Pancreas (tissue), 10 donors: ENCODE measurements at regions not wholly inside any gene's neighbourhood (a gene's known extent, or its start where the extent isn't known, plus 50 kb on each side); places are given as distances from the start of the nearest gene placed in this dataset.
"Not testable (repeated sequence)": the region's sequence is repeated elsewhere in the genome, so short reads cannot be mapped to it uniquely, and the experiment has no call there.

Experiments used
- ATAC-seq, 4 donors: fragments of 200-7000 bp; cut with Tn5 transposase; one replicate each; pipeline versions ENCODE4 v1.8.0 to v1.9.1; 2020; ENCODE audit warnings: mild to moderate bottlenecking in 4 of 4, moderate library complexity in 4 of 4
- DNase-seq, 6 donors: peaks; one replicate each; pipeline ENCODE4 v3.0.0-alpha.2; 2020
- FAIRE-seq: peaks from 2 replicates; lab custom pipeline; 2012; peaks lifted over from hg19 to GRCh38; lab: Jason Lieb, UNC
- H3K27ac ChIP-seq, 4 donors: fragments of 200-600 bp; sonication (generic); 1 replicate in 3 of 4; 2 replicates in 1 of 4; pipeline versions ENCODE4 v1.5.0 to v1.8.0; 2020
- H3K27me3 ChIP-seq, 4 donors: fragments of 200-600 bp; one replicate each; pipeline ENCODE4 v1.8.0; 2021
- H3K36me3 ChIP-seq, 3 donors: fragments of 200-600 bp; sonication (generic) in 1 of 3; one replicate each; pipeline versions ENCODE4 v1.5.0 to v1.8.0; 2020 to 2021
- H3K4me1 ChIP-seq, 3 donors: fragments of 200-600 bp; one replicate each; pipeline ENCODE4 v1.8.0; 2021
- H3K4me3 ChIP-seq, 4 donors: fragments of 200-600 bp; sonication (generic) in 2 of 4; one replicate each; pipeline versions ENCODE4 v1.5.0 to v1.8.0; 2020 to 2021
- H3K9me3 ChIP-seq, 4 donors: fragments of 200-600 bp; one replicate each; pipeline ENCODE4 v1.8.0; 2021
- WGBS, 2 donors: extraction: QIAGEN DNeasy Blood & Tissue Kit; methylation state at CpG; one replicate each; pipeline ENCODE4 v1.1.7; 2013; 5-methylcytosine and 5-hydroxymethylcytosine counted together
- intact Hi-C, 3 donors: fragments of 100-400 bp; cut with DNase I; formaldehyde crosslinking; loops; one replicate each; pipeline versions ENCODE4 v1.11.1 to v1.14.2; 2022
- TF ChIP-seq, protein P1 (sequence below), 4 donors: fragments of 200-600 bp; sonication (generic) in 3 of 4; IDR thresholded peaks; one replicate each; pipeline versions ENCODE4 v1.5.0 to v1.8.0; 2021; ENCODE audit warnings: antibody characterized with exemption in 4 of 4
- donor health status: healthy with polysubstance abuse.
- donor health status: DM: no; HTN: no; CAD: no; lungs with moderate emphysema.
- donor health status: DM: no; HTN: no; CAD: no.
- donor health status: control.
- donor health status: control.
- donor health status: Bipolar disorder and iron deficiency.
- donor health status: DM: yes; HTN: yes; CAD: no.
- donor health status: DM: no; HTN: no; CAD: no.
- donor health status: DM: no; HTN: no; CAD: no.
- donor health status: DM: yes; HTN: yes; CAD: no.

DNA sequence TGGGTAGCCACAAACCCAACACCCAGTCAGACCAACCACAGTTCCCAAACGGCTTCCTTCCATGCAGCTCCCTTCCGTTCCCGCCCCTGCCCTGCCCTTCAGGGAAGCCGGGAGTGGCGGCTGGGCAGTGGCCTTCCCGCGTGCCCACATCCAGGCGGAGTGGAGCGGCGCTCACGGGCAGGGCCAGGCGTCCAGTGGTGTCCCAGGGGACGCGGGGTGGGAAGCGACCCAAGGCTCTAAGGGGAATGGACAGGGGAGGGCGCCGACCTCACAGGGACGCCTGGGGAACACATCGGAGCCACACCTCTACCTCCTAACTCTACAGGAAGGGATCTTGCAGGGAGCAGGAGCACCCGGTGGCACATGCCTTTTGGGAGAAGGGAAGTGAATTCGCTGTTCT is 225.9 kb upstream of the MGAT5 start:
- peak in 3 of 4 donors; percentile 46 to 71 (median 57) for ATAC-seq
- peak overlapping the region in 1 of 4 donors; percentile 30 for H3K4me3 ChIP-seq
- DNase-seq: peak in 3 of 6 donors; percentile 32 to 68 (median 57)
- intact Hi-C loops: no loop called here
- H3K27me3 ChIP-seq: no peaks in the 10 kb centered on the region
- no peaks in the 10 kb centered on the region for H3K9me3 ChIP-seq
- FAIRE-seq: no peak
- TF ChIP-seq, protein P1, sequence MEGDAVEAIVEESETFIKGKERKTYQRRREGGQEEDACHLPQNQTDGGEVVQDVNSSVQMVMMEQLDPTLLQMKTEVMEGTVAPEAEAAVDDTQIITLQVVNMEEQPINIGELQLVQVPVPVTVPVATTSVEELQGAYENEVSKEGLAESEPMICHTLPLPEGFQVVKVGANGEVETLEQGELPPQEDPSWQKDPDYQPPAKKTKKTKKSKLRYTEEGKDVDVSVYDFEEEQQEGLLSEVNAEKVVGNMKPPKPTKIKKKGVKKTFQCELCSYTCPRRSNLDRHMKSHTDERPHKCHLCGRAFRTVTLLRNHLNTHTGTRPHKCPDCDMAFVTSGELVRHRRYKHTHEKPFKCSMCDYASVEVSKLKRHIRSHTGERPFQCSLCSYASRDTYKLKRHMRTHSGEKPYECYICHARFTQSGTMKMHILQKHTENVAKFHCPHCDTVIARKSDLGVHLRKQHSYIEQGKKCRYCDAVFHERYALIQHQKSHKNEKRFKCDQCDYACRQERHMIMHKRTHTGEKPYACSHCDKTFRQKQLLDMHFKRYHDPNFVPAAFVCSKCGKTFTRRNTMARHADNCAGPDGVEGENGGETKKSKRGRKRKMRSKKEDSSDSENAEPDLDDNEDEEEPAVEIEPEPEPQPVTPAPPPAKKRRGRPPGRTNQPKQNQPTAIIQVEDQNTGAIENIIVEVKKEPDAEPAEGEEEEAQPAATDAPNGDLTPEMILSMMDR (IDR thresholded peaks at IDR 0.05): no peak
- no peaks in the 10 kb centered on the region for H3K36me3 ChIP-seq
- H3K4me1 ChIP-seq: no peaks in the 10 kb centered on the region
- no peak overlapping the region for H3K27ac ChIP-seq
- WGBS, 2 donors: 5 to 12% methylated on average over 21 of the region's 21 CpGs

DNA sequence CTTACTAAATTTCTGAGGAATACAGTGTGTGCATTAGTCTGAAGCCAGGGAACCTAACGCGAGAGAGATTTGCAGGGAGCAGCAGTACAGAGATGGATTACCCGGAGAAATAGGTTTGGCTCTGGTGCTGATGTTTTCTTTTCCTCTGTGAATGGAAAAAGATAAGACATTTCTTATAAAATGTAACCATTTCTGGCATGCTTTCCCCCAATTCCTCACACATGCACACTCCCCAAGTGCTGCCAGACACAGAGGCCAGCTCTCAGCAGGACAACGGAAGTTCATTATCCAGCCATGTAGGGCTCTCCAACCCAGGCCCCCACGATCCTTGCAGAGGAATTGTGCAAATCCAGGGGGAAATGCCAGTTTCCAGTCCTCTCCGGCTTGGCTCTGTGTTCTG is 224.5 kb upstream of the MGAT5 start:
- intact Hi-C loops: no loop called here

DNA sequence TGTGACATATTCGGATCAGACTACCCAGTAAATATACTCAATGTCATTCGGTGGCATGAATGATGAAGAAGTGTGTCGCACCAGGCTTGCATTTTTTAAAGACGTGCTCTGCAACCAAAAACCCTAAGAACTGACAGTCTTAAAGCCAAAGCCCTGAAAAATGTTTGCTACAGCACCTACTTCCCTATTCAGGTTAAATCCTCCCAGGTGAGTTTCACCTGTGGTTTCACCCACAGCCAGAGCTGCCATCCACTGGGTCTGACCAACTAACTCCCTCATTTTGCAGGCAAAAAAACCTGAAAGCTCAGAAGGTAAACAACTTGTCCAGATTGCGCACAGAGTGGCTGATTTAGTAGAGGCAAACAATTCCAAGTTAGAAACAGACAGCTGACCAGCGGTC is 222.3 kb upstream of the MGAT5 start:
- no peaks in the 10 kb centered on the region for H3K4me1 ChIP-seq

More for the DNA sequence above, 224.5 kb upstream of the MGAT5 start:
- DNase-seq (no peak), ATAC-seq (no peak), FAIRE-seq (no peak)
- H3K4me3 ChIP-seq: no peak overlapping the region
- no peaks in the 10 kb centered on the region for H3K9me3 ChIP-seq
- TF ChIP-seq, protein P1 (IDR thresholded peaks at IDR 0.05): no peak
- H3K4me1 ChIP-seq: no peaks in the 10 kb centered on the region
- 79 to 81% methylated on average over 6 of the region's 6 CpGs for WGBS, 2 donors
- no peak overlapping the region for H3K27ac ChIP-seq
- no peaks in the 10 kb centered on the region for H3K27me3 ChIP-seq
- H3K36me3 ChIP-seq: no peaks in the 10 kb centered on the region

DNA sequence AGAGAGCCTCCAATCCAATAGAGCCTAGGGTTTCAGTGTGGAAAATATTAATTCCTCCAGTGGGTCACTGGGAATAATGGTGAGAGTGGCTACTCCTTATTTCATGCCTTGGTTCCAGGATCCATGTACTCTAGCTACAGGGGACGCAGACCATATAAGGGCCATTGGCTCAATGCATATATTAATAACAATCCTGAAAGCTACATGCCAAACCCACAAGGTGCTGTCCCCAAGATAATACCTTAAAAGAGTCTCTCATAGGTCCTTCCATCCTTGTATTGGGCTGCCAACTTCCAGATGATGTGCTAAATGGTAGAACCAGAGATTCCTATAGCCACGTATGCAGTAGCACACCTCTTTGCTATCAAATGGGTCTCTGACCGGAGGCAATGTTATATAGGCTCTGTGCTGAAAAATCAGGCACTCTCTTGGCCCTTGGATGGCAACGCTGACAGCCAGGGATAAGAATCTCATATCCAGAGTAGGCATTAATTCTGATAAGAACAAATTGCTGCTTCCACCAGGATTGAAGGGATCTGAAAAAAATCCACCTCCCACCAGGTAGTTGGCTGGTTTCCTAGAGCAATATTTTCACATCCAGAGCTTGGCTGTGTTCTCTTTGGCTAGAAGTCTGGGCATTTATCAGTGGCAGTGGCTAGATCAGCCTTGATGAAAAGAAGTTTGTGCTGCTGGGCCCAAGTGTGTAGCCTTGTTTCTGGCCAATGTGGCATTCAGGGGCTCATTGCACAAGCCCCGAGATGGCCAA is 218.1 kb upstream of the MGAT5 start:
- WGBS, 2 donors: 59 to 64% methylated on average over 5 of the region's 5 CpGs
- H3K27ac ChIP-seq: no peak overlapping the region
- ATAC-seq: peak in 1 of 4 donors; percentile 39
- no peak for DNase-seq
- no peaks in the 10 kb centered on the region for H3K36me3 ChIP-seq
- H3K9me3 ChIP-seq: no peaks in the 10 kb centered on the region
- no peak for FAIRE-seq
- H3K27me3 ChIP-seq: no peaks in the 10 kb centered on the region
- intact Hi-C loops: no loop called here
- H3K4me1 ChIP-seq: no peaks in the 10 kb centered on the region
- H3K4me3 ChIP-seq: no peak overlapping the region
- TF ChIP-seq, protein P1 (IDR thresholded peaks at IDR 0.05): no peak

More for the DNA sequence above, 222.3 kb upstream of the MGAT5 start:
- H3K27me3 ChIP-seq: no peaks in the 10 kb centered on the region
- DNase-seq: no peak
- no peak for FAIRE-seq
- no peaks in the 10 kb centered on the region for H3K36me3 ChIP-seq
- H3K27ac ChIP-seq: no peak overlapping the region
- TF ChIP-seq, protein P1 (IDR thresholded peaks at IDR 0.05): no peak
- no peak overlapping the region for H3K4me3 ChIP-seq
- ATAC-seq: no peak
- no peaks in the 10 kb centered on the region for H3K9me3 ChIP-seq
- intact Hi-C loops: no loop called here
- WGBS, 2 donors: 47 to 48% methylated on average over 6 of the region's 6 CpGs

DNA sequence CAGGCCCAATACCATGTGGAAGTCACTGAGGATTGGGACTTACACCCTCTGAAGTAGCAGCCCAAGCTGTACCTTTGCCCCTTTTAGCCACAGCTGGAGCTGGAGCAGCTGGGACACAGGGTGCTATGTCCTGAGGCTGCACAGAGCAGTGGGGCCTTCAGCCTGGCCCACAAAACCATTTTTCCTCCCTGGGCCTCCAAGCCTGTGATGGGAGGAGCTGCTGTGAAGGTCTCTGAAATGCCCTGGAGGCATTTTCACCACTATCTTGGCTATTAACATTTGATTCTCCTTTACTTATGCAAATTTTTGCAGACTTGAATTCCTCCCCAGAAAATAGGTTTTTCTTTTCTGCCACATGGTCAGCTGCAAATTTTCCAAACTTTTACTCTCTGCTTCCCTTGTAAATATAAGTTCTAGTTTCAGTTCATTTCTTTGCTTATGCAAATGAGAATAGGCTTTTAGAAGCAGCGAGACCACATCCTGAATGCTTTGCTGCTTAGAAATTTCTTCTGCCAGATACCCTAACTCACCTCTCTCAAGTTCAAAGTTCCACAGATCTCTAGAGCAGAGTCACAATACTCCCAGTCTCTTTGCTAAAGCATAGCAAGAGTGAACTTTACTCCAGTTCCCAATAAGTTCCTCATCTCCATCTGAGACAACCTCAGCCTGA is 213.8 kb upstream of the MGAT5 start:
- Histone ChIP-seq H3K27ac (no peak overlapping the region), H3K4me1 (no peaks in the 10 kb centered on the region), H3K36me3 (no peaks in the 10 kb centered on the region), H3K9me3 (no peaks in the 10 kb centered on the region), H3K4me3 (no peak overlapping the region), H3K27me3 (no peaks in the 10 kb centered on the region)
- intact Hi-C loops: no loop called here
- TF ChIP-seq, protein P1 (IDR thresholded peaks at IDR 0.05): no peak
- no peak for ATAC-seq
- 76 to 81% methylated on average over 1 of the region's 1 CpG for WGBS, 2 donors
- DNase-seq: no peak
- FAIRE-seq: no peak

DNA sequence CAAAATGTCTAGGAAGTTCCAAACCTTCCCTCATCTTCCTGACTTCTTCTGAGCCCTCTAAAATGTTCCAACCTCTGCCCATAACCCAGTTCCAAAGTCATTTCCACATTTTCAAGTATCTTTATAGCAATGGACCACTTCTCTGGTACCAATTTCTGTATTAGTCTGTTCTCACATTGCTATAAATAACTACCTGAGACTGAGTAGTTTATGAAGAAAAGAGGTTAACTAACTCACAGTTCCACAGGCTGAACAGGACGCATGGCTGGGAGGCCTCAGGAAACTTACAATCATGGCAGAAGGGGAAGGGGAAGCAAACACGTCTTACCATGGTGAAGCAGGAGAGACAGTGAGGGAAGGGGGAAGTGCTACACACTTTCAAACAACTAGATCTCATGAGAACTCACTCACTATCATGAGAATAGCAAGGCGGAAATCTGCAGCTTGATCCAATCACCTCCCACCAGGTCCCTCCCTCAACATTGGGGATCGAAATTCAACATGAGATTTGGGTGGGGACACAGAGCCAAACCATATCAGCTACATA is 213.2 kb upstream of the MGAT5 start:
- H3K4me3 ChIP-seq, ATAC-seq, H3K27ac ChIP-seq, FAIRE-seq, intact Hi-C loops, H3K4me1 ChIP-seq, DNase-seq, H3K9me3 ChIP-seq, H3K27me3 ChIP-seq, H3K36me3 ChIP-seq: not testable (repeated sequence)
- WGBS, 2 donors: 67 to 73% methylated on average over 4 of the region's 4 CpGs
